Esophagus squamous epithelium (tissue), 5 donors: ENCODE measurements at regions not wholly inside any gene's neighbourhood (a gene's known extent, or its start where the extent isn't known, plus 50 kb on each side); places are given as distances from the start of the nearest gene placed in this dataset.

Source experiments
- DNase-seq: peaks from one replicate; lab custom pipeline; 2025; lab: John Stamatoyannopoulos, UW
- H3K27ac ChIP-seq, 4 donors: fragments of 200-600 bp; sonication (generic); one replicate each; pipeline ENCODE4 v1.5.1; 2016 to 2019; ENCODE audit warnings: mild to moderate bottlenecking in 1 of 4
- H3K27me3 ChIP-seq, 4 donors: fragments of 200-600 bp; sonication (generic); 1 replicate in 3 of 4; 2 replicates in 1 of 4; pipeline versions ENCODE4 v1.5.1 to v1.6.0; 2017 to 2021; ENCODE audit warnings: antibody characterized with exemption in 1 of 4
- H3K36me3 ChIP-seq, 3 donors: fragments of 200-600 bp; sonication (generic); one replicate each; pipeline ENCODE4 v1.5.1; 2016 to 2019
- H3K4me1 ChIP-seq, 3 donors: fragments of 200-600 bp; sonication (generic); one replicate each; pipeline ENCODE4 v1.5.1; 2017 to 2019
- H3K4me3 ChIP-seq, 4 donors: fragments of 200-600 bp; sonication (generic); 1 replicate in 3 of 4; 2 replicates in 1 of 4; pipeline ENCODE4 v1.5.1; 2016 to 2019; ENCODE audit warnings: mild to moderate bottlenecking in 2 of 4, moderate library complexity in 1 of 4
- H3K9me3 ChIP-seq, 3 donors: fragments of 200-600 bp; sonication (generic); one replicate each; pipeline ENCODE4 v1.5.1; 2016 to 2019
- POLR2A ChIP-seq, 4 donors: fragments of 450-650 bp; IDR thresholded peaks; one replicate each; pipeline ENCODE4 v1.6.1; 2017; ENCODE audit warnings: antibody characterized with exemption in 4 of 4, mild to moderate bottlenecking in 4 of 4, moderate library complexity in 3 of 4
- WGBS, 2 donors: methylation state at CpG; one replicate each; pipeline ENCODE4 v1.1.5; 2018; 5-methylcytosine and 5-hydroxymethylcytosine counted together
- intact Hi-C: fragments of 100-400 bp; cut with DNase I; formaldehyde crosslinking; loops from one replicate; pipeline ENCODE4 v1.15.0; 2022
- TF ChIP-seq, protein P1 (sequence below), 6 experiments: fragments of 450-650 bp in 4 of 6; fragments of 200-600 bp in 2 of 6; sonication (generic) in 2 of 6; IDR thresholded peaks; one replicate each; pipeline ENCODE4 v1.5.1; 2016 to 2019; ENCODE audit warnings: antibody characterized with exemption in 6 of 6, mild to moderate bottlenecking in 4 of 6, moderate library complexity in 4 of 6
- donor health status: DM: yes; HTN: yes; CAD: no.

DNA sequence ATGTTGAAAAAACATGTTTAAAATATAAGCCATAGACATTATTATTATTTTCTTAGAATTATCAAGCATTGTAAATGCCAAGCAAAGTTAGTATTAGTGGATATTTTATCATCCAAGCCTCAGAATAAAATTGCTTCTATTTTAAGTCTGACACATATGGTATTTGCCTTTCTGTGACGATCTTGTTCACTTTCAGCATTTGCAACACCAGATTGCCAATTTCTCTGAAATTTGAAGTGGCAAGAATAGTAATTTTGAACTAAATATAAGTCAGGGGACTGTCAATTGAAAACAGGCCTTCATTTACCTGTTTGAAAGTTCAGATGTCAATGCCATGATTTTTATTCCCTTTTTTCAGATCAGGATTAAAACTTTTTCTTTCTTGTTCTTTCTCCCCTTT lies 1233.6 kb upstream of the CDH18 start:
- intact Hi-C loops = no loop called here
- DNase-seq = no peak
- 59 to 66% methylated on average over 1 of the region's 1 CpG for WGBS, 2 donors
- Histone ChIP-seq H3K9me3 (no peaks in the 10 kb centered on the region), H3K27me3 (no peaks in the 10 kb centered on the region), H3K36me3 (no peaks in the 10 kb centered on the region), H3K4me1 (no peaks in the 10 kb centered on the region), H3K27ac (no peak overlapping the region), H3K4me3 (no peak overlapping the region)
- TF ChIP-seq, protein P1, sequence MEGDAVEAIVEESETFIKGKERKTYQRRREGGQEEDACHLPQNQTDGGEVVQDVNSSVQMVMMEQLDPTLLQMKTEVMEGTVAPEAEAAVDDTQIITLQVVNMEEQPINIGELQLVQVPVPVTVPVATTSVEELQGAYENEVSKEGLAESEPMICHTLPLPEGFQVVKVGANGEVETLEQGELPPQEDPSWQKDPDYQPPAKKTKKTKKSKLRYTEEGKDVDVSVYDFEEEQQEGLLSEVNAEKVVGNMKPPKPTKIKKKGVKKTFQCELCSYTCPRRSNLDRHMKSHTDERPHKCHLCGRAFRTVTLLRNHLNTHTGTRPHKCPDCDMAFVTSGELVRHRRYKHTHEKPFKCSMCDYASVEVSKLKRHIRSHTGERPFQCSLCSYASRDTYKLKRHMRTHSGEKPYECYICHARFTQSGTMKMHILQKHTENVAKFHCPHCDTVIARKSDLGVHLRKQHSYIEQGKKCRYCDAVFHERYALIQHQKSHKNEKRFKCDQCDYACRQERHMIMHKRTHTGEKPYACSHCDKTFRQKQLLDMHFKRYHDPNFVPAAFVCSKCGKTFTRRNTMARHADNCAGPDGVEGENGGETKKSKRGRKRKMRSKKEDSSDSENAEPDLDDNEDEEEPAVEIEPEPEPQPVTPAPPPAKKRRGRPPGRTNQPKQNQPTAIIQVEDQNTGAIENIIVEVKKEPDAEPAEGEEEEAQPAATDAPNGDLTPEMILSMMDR (IDR thresholded peaks at IDR 0.05) = no peak
- TF ChIP-seq POLR2A (IDR thresholded peaks at IDR 0.05) = no peak

DNA sequence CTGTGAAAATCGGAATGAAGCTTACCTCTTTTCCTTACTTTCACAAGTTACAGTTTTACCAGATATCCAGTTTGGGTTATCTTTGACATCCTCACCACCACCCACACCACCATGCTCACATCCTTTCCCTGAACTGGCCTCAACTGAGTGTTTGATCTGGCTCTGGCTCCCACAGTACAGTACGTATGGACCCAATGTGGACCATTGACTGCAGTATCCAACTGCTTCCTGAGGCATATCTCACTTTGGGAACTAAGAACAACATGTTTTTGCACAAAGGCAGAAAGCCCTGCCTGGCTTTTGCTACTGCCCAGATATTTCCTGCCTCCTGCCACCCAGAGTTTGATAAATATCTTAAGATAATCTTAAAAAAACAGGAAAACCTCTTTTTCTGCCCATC lies 1232.0 kb upstream of the CDH18 start:
- Histone ChIP-seq H3K36me3 (no peaks in the 10 kb centered on the region), H3K9me3 (no peaks in the 10 kb centered on the region), H3K4me3 (no peak overlapping the region), H3K27me3 (no peaks in the 10 kb centered on the region), H3K27ac (no peak overlapping the region), H3K4me1 (no peaks in the 10 kb centered on the region)
- TF ChIP-seq, protein P1 (IDR thresholded peaks at IDR 0.05) = no peak
- TF ChIP-seq POLR2A (IDR thresholded peaks at IDR 0.05) = no peak
- DNase-seq = no peak
- 54 to 57% methylated on average over 2 of the region's 2 CpGs for WGBS, 2 donors
- intact Hi-C loops = no loop called here

DNA sequence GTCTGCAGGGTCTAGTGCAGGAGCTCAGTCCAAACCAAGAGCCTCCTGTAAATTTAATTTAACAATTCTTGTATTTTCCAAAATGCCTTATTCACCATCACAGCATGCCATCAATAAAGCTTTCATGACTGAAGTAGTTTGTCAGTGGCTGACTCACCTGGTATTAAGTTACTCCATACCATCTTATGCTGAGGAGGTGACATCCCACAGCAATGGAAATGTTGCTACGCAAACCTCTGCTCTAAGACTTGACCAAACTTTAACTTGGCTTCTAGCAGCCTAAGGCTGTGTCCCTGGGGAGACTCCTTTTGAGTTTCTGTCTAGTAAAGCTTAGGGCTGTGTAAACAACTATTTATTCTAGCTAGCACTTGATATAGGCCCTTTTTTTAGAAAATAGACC lies 1231.3 kb upstream of the CDH18 start:
- Histone ChIP-seq H3K4me1 (no peaks in the 10 kb centered on the region), H3K27me3 (no peaks in the 10 kb centered on the region), H3K4me3 (no peak overlapping the region), H3K36me3 (no peaks in the 10 kb centered on the region), H3K27ac (no peak overlapping the region), H3K9me3 (no peaks in the 10 kb centered on the region)
- no peak for DNase-seq
- intact Hi-C loops = no loop called here
- WGBS, 2 donors = 93 to 100% methylated on average over 1 of the region's 1 CpG
- no peak for TF ChIP-seq POLR2A (IDR thresholded peaks at IDR 0.05)
- TF ChIP-seq, protein P1 (IDR thresholded peaks at IDR 0.05) = no peak

DNA sequence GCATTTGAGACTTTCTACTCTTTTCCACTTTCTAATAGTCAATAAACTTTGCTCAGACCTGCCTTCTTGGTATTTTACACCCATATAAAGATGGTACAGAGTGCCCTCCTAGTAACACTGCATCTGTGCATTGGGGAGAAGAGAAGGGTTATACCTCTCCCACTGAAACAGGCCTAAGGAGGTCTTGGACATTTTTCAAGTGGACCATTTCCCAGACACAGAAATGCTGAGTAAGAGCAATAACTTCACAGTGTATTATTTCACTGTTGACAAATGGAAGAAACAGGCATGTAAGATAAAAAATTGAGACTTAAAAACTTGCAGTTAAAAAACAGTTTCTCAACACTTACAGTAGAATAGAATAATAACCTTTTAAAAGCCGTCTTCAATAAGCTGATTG lies 1224.0 kb upstream of the CDH18 start:
- no peak for DNase-seq
- intact Hi-C loops = no loop called here
- H3K27ac ChIP-seq = no peak overlapping the region
- H3K4me3 ChIP-seq = no peak overlapping the region
- H3K36me3 ChIP-seq = no peaks in the 10 kb centered on the region
- no peaks in the 10 kb centered on the region for H3K4me1 ChIP-seq
- no peaks in the 10 kb centered on the region for H3K27me3 ChIP-seq
- TF ChIP-seq POLR2A (IDR thresholded peaks at IDR 0.05) = no peak
- TF ChIP-seq, protein P1 (IDR thresholded peaks at IDR 0.05) = no peak
- WGBS, 2 donors = 44 to 63% methylated on average over 1 of the region's 1 CpG
- H3K9me3 ChIP-seq = no peaks in the 10 kb centered on the region

DNA sequence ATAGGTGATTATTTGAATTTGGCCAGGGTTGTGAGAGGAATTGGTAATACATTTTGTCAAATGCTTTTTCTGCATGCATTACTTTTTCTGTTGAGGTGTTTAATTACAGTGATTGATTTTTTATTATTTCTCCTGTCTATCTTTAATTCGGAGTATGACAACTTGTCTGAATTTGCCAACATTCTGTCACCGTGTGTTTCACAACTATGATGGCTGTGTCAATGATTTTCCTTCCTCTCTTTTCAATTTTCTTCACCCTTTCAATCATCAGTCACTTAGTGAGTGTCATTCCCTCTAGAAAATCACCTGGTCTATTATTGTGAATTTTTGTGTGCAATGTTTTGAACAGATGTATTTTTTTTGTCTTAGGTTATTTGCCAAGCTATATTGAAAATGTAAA lies 1221.4 kb upstream of the CDH18 start:
- Histone ChIP-seq H3K27ac (no peak overlapping the region), H3K27me3 (no peaks in the 10 kb centered on the region), H3K9me3 (no peaks in the 10 kb centered on the region), H3K4me1 (no peaks in the 10 kb centered on the region), H3K36me3 (no peaks in the 10 kb centered on the region), H3K4me3 (no peak overlapping the region)
- WGBS, 2 donors = 71 to 75% methylated on average over 2 of the region's 2 CpGs
- intact Hi-C loops = no loop called here
- TF ChIP-seq POLR2A (IDR thresholded peaks at IDR 0.05) = no peak
- TF ChIP-seq, protein P1 (IDR thresholded peaks at IDR 0.05) = no peak
- DNase-seq = no peak
